ENCODE measurements at regions not wholly inside any gene's neighbourhood (a gene's known extent, or its start where the extent isn't known, plus 50 kb on each side); places are given as distances from the start of the nearest gene placed in this dataset.

- TF ChIP-seq TEAD4 (IDR thresholded peaks at IDR 0.05), result no peak
- TF ChIP-seq NFIC (IDR thresholded peaks at IDR 0.05), result no peak
- TF ChIP-seq TAF1 (IDR thresholded peaks at IDR 0.05; ENCODE audit: low read depth), result no peak
- TF ChIP-seq RAD21 (IDR thresholded peaks at IDR 0.05; ENCODE audit: low read depth), result no peak
- no peak for TF ChIP-seq REST (IDR thresholded peaks at IDR 0.05; ENCODE audit: low read depth)
- no peak for TF ChIP-seq ZBTB7A (IDR thresholded peaks at IDR 0.05; ENCODE audit: low read depth)
- no peak for TF ChIP-seq FOXM1 (IDR thresholded peaks at IDR 0.05; ENCODE audit: borderline replicate concordance, low read depth)
- TF ChIP-seq TCF12 (IDR thresholded peaks at IDR 0.05; ENCODE audit: low read depth), result no peak
- TF ChIP-seq CEBPB (IDR thresholded peaks at IDR 0.05), result no peak
- TF ChIP-seq USF1 (IDR thresholded peaks at IDR 0.05), result no peak
- TF ChIP-seq MAX (IDR thresholded peaks at IDR 0.05), result no peak
- no peak for TF ChIP-seq EP300 (IDR thresholded peaks at IDR 0.05; ENCODE audit: borderline replicate concordance)
- TF ChIP-seq CREB1 (IDR thresholded peaks at IDR 0.05; ENCODE audit: low read depth), result no peak
Measured at GRCh38 chr5:133825631-133826289, 142.7 kb downstream of the C5orf15 start.

- TF ChIP-seq CEBPB (IDR thresholded peaks at IDR 0.05) (no peak), NFIC (IDR thresholded peaks at IDR 0.05) (no peak), RAD21 (IDR thresholded peaks at IDR 0.05; ENCODE audit: low read depth) (no peak), YY1 (IDR thresholded peaks at IDR 0.05; ENCODE audit: low read depth) (no peak), CREB1 (IDR thresholded peaks at IDR 0.05; ENCODE audit: low read depth) (no peak), USF1 (IDR thresholded peaks at IDR 0.05) (no peak), TEAD4 (IDR thresholded peaks at IDR 0.05) (no peak), FOXM1 (IDR thresholded peaks at IDR 0.05; ENCODE audit: borderline replicate concordance, low read depth) (no peak), EGR1 (IDR thresholded peaks at IDR 0.05) (no peak)
Measured at GRCh38 chr5:133824661-133825254, 143.7 kb downstream of the C5orf15 start.

- TF ChIP-seq TAF1 (IDR thresholded peaks at IDR 0.05; ENCODE audit: low read depth) (no peak), FOXM1 (IDR thresholded peaks at IDR 0.05; ENCODE audit: borderline replicate concordance, low read depth) (no peak), NFIC (IDR thresholded peaks at IDR 0.05) (no peak), CEBPB (IDR thresholded peaks at IDR 0.05) (no peak), EGR1 (IDR thresholded peaks at IDR 0.05) (no peak), MAX (IDR thresholded peaks at IDR 0.05) (no peak), USF1 (IDR thresholded peaks at IDR 0.05) (no peak), YY1 (IDR thresholded peaks at IDR 0.05; ENCODE audit: low read depth) (no peak), ZBTB7A (IDR thresholded peaks at IDR 0.05; ENCODE audit: low read depth) (no peak), RAD21 (IDR thresholded peaks at IDR 0.05; ENCODE audit: low read depth) (no peak), REST (IDR thresholded peaks at IDR 0.05; ENCODE audit: low read depth) (no peak), EP300 (IDR thresholded peaks at IDR 0.05; ENCODE audit: borderline replicate concordance) (no peak)
Measured at GRCh38 chr5:133821889-133822288, 146.5 kb downstream of the C5orf15 start.

GRCh38 chr5:133821311-133821741 is 147.1 kb downstream of the C5orf15 start:
- TF ChIP-seq YY1 (IDR thresholded peaks at IDR 0.05; ENCODE audit: low read depth), result no peak
- no peak for TF ChIP-seq NFIC (IDR thresholded peaks at IDR 0.05)
- no peak for TF ChIP-seq ZBTB7A (IDR thresholded peaks at IDR 0.05; ENCODE audit: low read depth)
- TF ChIP-seq MAX (IDR thresholded peaks at IDR 0.05), result no peak
- TF ChIP-seq CEBPB (IDR thresholded peaks at IDR 0.05), result no peak
- TF ChIP-seq TAF1 (IDR thresholded peaks at IDR 0.05; ENCODE audit: low read depth), result no peak
- TF ChIP-seq TCF12 (IDR thresholded peaks at IDR 0.05; ENCODE audit: low read depth), result no peak
- no peak for TF ChIP-seq USF1 (IDR thresholded peaks at IDR 0.05)
- TF ChIP-seq TEAD4 (IDR thresholded peaks at IDR 0.05), result no peak
- no peak for TF ChIP-seq EP300 (IDR thresholded peaks at IDR 0.05; ENCODE audit: borderline replicate concordance)
- no peak for TF ChIP-seq EGR1 (IDR thresholded peaks at IDR 0.05)
- TF ChIP-seq RAD21 (IDR thresholded peaks at IDR 0.05; ENCODE audit: low read depth), result no peak
- no peak for TF ChIP-seq REST (IDR thresholded peaks at IDR 0.05; ENCODE audit: low read depth)
- TF ChIP-seq FOXM1 (IDR thresholded peaks at IDR 0.05; ENCODE audit: borderline replicate concordance, low read depth), result no peak
- TF ChIP-seq CREB1 (IDR thresholded peaks at IDR 0.05; ENCODE audit: low read depth), result no peak
